HG03442 (cell line): ENCODE measurements at regions not wholly inside any gene's neighbourhood (a gene's known extent, or its start where the extent isn't known, plus 50 kb on each side); places are given as distances from the start of the nearest gene placed in this dataset.
"Not testable (repeated sequence)": the region's sequence is repeated elsewhere in the genome, so short reads cannot be mapped to it uniquely, and the experiment has no call there.

Source experiments
- ATAC-seq: cut with Tn5 transposase; IDR thresholded peaks from one replicate; pipeline ENCODE4 v1.9.1; 2021; ENCODE audit warnings: mild to moderate bottlenecking, moderate library complexity; ENCODE audit not compliant: unreplicated experiment

GRCh38 chr11:82229341-82229740 is 504.3 kb downstream of the FAM181B start:
- peak; percentile 73 for ATAC-seq

- ATAC-seq = no peak
These were observed 507.7 kb downstream of the FAM181B start for GRCh38 chr11:82225930-82226329.

GRCh38 chr11:82225502-82225901 is 508.2 kb downstream of the FAM181B start:
- ATAC-seq = no peak

- no peak for ATAC-seq
These were observed 516.6 kb downstream of the FAM181B start for GRCh38 chr11:82216927-82217570.

- no peak for ATAC-seq
These were observed 523.7 kb downstream of the FAM181B start for GRCh38 chr11:82210011-82210410.

- ATAC-seq = no peak
These were observed 538.4 kb downstream of the FAM181B start for GRCh38 chr11:82195283-82195682.

- peak; percentile 78 for ATAC-seq
These were observed 539.1 kb downstream of the FAM181B start for GRCh38 chr11:82194521-82194920.

GRCh38 chr11:82191695-82192094 is 542.0 kb downstream of the FAM181B start:
- no peak for ATAC-seq

GRCh38 chr11:82185925-82186324 is 547.7 kb downstream of the FAM181B start:
- no peak for ATAC-seq

- no peak for ATAC-seq
These were observed 548.7 kb downstream of the FAM181B start for GRCh38 chr11:82184966-82185365.

- ATAC-seq = no peak
These were observed 550.3 kb downstream of the FAM181B start for GRCh38 chr11:82183346-82183745.

GRCh38 chr11:82182697-82183096 is 551.0 kb downstream of the FAM181B start:
- ATAC-seq = not testable (repeated sequence)

GRCh38 chr11:82181796-82182195 is 551.9 kb downstream of the FAM181B start:
- not testable (repeated sequence) for ATAC-seq

GRCh38 chr11:82176945-82177344 is 556.7 kb downstream of the FAM181B start:
- ATAC-seq = no peak

- ATAC-seq = no peak
These were observed 557.3 kb downstream of the FAM181B start for GRCh38 chr11:82176365-82176764.

- no peak for ATAC-seq
These were observed 559.1 kb downstream of the FAM181B start for GRCh38 chr11:82174610-82175009.

GRCh38 chr11:82146789-82147188 is 586.9 kb downstream of the FAM181B start:
- ATAC-seq = no peak

- no peak for ATAC-seq
These were observed 614.7 kb downstream of the FAM181B start for GRCh38 chr11:82118946-82119345.

GRCh38 chr11:82117362-82117761 is 616.3 kb downstream of the FAM181B start:
- no peak for ATAC-seq

GRCh38 chr11:82105331-82105998 is 628.2 kb downstream of the FAM181B start:
- ATAC-seq = no peak

- no peak for ATAC-seq
These were observed 640.8 kb downstream of the FAM181B start for GRCh38 chr11:82092904-82093303.

GRCh38 chr11:82089426-82089825 is 644.2 kb downstream of the FAM181B start:
- ATAC-seq = no peak

- no peak for ATAC-seq
These were observed 648.2 kb downstream of the FAM181B start for GRCh38 chr11:82085493-82085892.
